22Rv1 (cell line): ENCODE measurements at regions not wholly inside any gene's neighbourhood (a gene's known extent, or its start where the extent isn't known, plus 50 kb on each side); places are given as distances from the start of the nearest gene placed in this dataset.

Experiments used
- ZFX ChIP-seq: fragments of 450-650 bp; IDR thresholded peaks from 2 replicates; pipeline ENCODE4 v1.6.1; 2017; ENCODE audit warnings: antibody characterized with exemption, borderline replicate concordance
- TF ChIP-seq, protein P1 (sequence below): fragments of 450-650 bp; IDR thresholded peaks from 2 replicates; pipeline ENCODE4 v1.5.1; 2017; ENCODE audit warnings: mild to moderate bottlenecking

DNA sequence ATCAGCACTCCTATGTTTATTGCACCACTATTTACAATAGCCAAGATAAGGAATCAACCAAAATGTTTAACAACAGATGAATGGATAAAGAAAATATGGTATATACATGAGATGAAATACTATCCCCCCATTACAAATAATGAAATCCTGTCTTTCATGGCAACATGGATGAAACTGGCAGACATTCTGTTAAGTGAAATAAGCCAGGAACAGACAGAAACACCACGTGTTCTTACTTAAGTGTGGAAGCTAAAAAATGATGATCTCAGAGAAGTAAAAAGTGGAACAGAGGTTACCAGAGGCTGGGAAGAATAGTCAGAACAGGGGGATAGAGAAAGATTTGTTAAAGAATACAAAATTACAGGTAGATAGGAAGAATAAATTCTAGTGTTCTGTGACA lies 113.7 kb upstream of the MDM1 start:
- TF ChIP-seq, protein P1, sequence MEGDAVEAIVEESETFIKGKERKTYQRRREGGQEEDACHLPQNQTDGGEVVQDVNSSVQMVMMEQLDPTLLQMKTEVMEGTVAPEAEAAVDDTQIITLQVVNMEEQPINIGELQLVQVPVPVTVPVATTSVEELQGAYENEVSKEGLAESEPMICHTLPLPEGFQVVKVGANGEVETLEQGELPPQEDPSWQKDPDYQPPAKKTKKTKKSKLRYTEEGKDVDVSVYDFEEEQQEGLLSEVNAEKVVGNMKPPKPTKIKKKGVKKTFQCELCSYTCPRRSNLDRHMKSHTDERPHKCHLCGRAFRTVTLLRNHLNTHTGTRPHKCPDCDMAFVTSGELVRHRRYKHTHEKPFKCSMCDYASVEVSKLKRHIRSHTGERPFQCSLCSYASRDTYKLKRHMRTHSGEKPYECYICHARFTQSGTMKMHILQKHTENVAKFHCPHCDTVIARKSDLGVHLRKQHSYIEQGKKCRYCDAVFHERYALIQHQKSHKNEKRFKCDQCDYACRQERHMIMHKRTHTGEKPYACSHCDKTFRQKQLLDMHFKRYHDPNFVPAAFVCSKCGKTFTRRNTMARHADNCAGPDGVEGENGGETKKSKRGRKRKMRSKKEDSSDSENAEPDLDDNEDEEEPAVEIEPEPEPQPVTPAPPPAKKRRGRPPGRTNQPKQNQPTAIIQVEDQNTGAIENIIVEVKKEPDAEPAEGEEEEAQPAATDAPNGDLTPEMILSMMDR, result no peak
- TF ChIP-seq ZFX, result no peak
